H9 (cell line): ENCODE measurements at regions not wholly inside any gene's neighbourhood (a gene's known extent, or its start where the extent isn't known, plus 50 kb on each side); places are given as distances from the start of the nearest gene placed in this dataset.

Source experiments
- DNase-seq: peaks from one replicate; pipeline ENCODE4 v3.0.0-alpha.2; 2017
- H2AFZ ChIP-seq: one replicate; pipeline ENCODE4 v1.6.1; 2013; ENCODE audit warnings: mild to moderate bottlenecking, low read length, control low read depth, moderate library complexity
- H2AK5ac ChIP-seq: 2 replicates; pipeline ENCODE4 v1.6.1; 2013; ENCODE audit warnings: low read length, control low read depth, mixed read lengths; ENCODE audit not compliant: insufficient read length
- H2BK120ac ChIP-seq: one replicate; pipeline ENCODE4 v1.6.1; 2013; ENCODE audit warnings: low read depth, mild to moderate bottlenecking, low read length, control low read depth, inconsistent platforms; ENCODE audit not compliant: poor library complexity, severe bottlenecking
- H2BK12ac ChIP-seq: 2 replicates; pipeline ENCODE4 v1.6.1; 2013; ENCODE audit warnings: low read length, control low read depth, mixed read lengths, low read depth; ENCODE audit not compliant: insufficient read length
- H2BK15ac ChIP-seq: 2 replicates; pipeline ENCODE4 v1.6.1; 2013; ENCODE audit warnings: low read depth, low read length, control low read depth
- H2BK20ac ChIP-seq: one replicate; pipeline ENCODE4 v1.6.1; 2013; ENCODE audit warnings: low read depth, mild to moderate bottlenecking, low read length, control low read depth, inconsistent platforms; ENCODE audit not compliant: poor library complexity, severe bottlenecking
- H2BK5ac ChIP-seq: 2 replicates; pipeline ENCODE4 v1.6.1; 2013; ENCODE audit warnings: low read length, control low read depth, mixed read lengths; ENCODE audit not compliant: insufficient read length
- H3K14ac ChIP-seq: 2 replicates; pipeline ENCODE4 v1.6.1; 2013; ENCODE audit warnings: low read length, control low read depth; ENCODE audit not compliant: insufficient read depth
- H3K18ac ChIP-seq: 2 replicates; pipeline ENCODE4 v1.6.1; 2013; ENCODE audit warnings: low read depth, mild to moderate bottlenecking, mixed read lengths, low read length, control low read depth; ENCODE audit not compliant: insufficient read length
- H3K23ac ChIP-seq: 2 replicates; pipeline ENCODE4 v1.6.1; 2013; ENCODE audit warnings: low read length, control low read depth, mixed read lengths, low read depth; ENCODE audit not compliant: insufficient read length
- H3K23me2 ChIP-seq: 2 replicates; pipeline ENCODE4 v1.6.1; 2013; ENCODE audit warnings: low read depth, mild to moderate bottlenecking, mixed read lengths, low read length, control low read depth; ENCODE audit not compliant: insufficient read length, poor library complexity, severe bottlenecking
- H3K27ac ChIP-seq: 2 replicates; pipeline ENCODE4 v1.5.1; 2013; ENCODE audit warnings: low read length, control low read depth, mixed read lengths, low read depth; ENCODE audit not compliant: insufficient read length
- H3K27me3 ChIP-seq: 2 replicates; pipeline ENCODE4 v1.6.1; 2013; ENCODE audit warnings: low read length, control low read depth, inconsistent platforms; ENCODE audit not compliant: insufficient read depth
- H3K4ac ChIP-seq: 2 replicates; pipeline ENCODE4 v1.6.1; 2013; ENCODE audit warnings: low read depth, mild to moderate bottlenecking, control low read depth, inconsistent platforms, low read length, moderate library complexity
- H3K4me1 ChIP-seq: 2 replicates; pipeline ENCODE4 v1.6.1; 2013; ENCODE audit warnings: low read length, control low read depth, inconsistent platforms; ENCODE audit not compliant: insufficient read depth
- H3K4me2 ChIP-seq: 2 replicates; pipeline ENCODE4 v1.6.1; 2013; ENCODE audit warnings: low read length, control low read depth, mixed read lengths; ENCODE audit not compliant: insufficient read length, insufficient read depth
- H3K56ac ChIP-seq: 2 replicates; pipeline ENCODE4 v1.6.1; 2013; ENCODE audit warnings: low read depth, mild to moderate bottlenecking, mixed read lengths, low read length, control low read depth; ENCODE audit not compliant: insufficient read length
- H3K79me1 ChIP-seq: 2 replicates; pipeline ENCODE4 v1.6.1; 2013; ENCODE audit warnings: low read depth, mild to moderate bottlenecking, moderate library complexity, low read length, control low read depth, inconsistent platforms; ENCODE audit not compliant: insufficient read depth, poor library complexity, severe bottlenecking
- H3K79me2 ChIP-seq: 2 replicates; pipeline ENCODE4 v1.6.1; 2013; ENCODE audit warnings: low read length, control low read depth, inconsistent platforms; ENCODE audit not compliant: insufficient read depth
- H3K9ac ChIP-seq: 2 replicates; pipeline ENCODE4 v1.6.1; 2013; ENCODE audit warnings: low read length, control low read depth, mixed read lengths; ENCODE audit not compliant: insufficient read length; ENCODE audit errors: extremely low read depth
- H3K9me3 ChIP-seq: one replicate; pipeline ENCODE4 v1.6.1; 2013; ENCODE audit warnings: low read depth, low read length, inconsistent platforms; ENCODE audit not compliant: control insufficient read depth
- H3T11ph ChIP-seq: one replicate; pipeline ENCODE4 v1.6.1; 2013; ENCODE audit warnings: mild to moderate bottlenecking, low read length, control low read depth, inconsistent platforms
- H4K20me1 ChIP-seq: one replicate; pipeline ENCODE4 v1.6.1; 2013; ENCODE audit not compliant: control insufficient read depth, insufficient read length, insufficient read depth
- H4K5ac ChIP-seq: 2 replicates; pipeline ENCODE4 v1.6.1; 2013; ENCODE audit warnings: low read depth, mild to moderate bottlenecking, mixed read lengths, low read length, control low read depth; ENCODE audit not compliant: insufficient read length
- H4K8ac ChIP-seq: replicated peaks from 2 replicates; pipeline ENCODE4 v1.6.1; 2013; ENCODE audit warnings: low read length, control low read depth, mixed read lengths, low read depth; ENCODE audit not compliant: insufficient read length
- H4K91ac ChIP-seq: 2 replicates; pipeline ENCODE4 v1.6.1; 2013; ENCODE audit warnings: low read depth, mild to moderate bottlenecking, moderate library complexity, mixed read lengths, low read length, control low read depth; ENCODE audit not compliant: insufficient read length
- H3K27ac Mint-ChIP-seq, 3 experiments: 2 replicates in 2 of 3; 3 replicates in 1 of 3; pipeline ENCODE4 v1.8.0; 2020 to 2021; ENCODE audit warnings: mixed read lengths in 3 of 3, mild to moderate bottlenecking in 1 of 3, moderate library complexity in 1 of 3
- H3K27me3 Mint-ChIP-seq: 2 replicates; pipeline ENCODE4 v1.8.0; 2021; ENCODE audit warnings: low read depth, mild to moderate bottlenecking, moderate library complexity, mixed read lengths
- H3K36me3 Mint-ChIP-seq, 3 experiments: 2 replicates in 2 of 3; 3 replicates in 1 of 3; pipeline ENCODE4 v1.8.0; 2020 to 2021; ENCODE audit warnings: low read depth in 3 of 3, mixed read lengths in 3 of 3; ENCODE audit not compliant: insufficient read depth in 1 of 3
- H3K4me1 Mint-ChIP-seq, 2 experiments: 2 replicates each; pipeline ENCODE4 v1.8.0; 2020; ENCODE audit warnings: mixed read lengths in 2 of 2
- H3K4me3 Mint-ChIP-seq, 2 experiments: 2 replicates in 1 of 2; 3 replicates in 1 of 2; pipeline ENCODE4 v1.8.0; 2020 to 2021; ENCODE audit warnings: mild to moderate bottlenecking in 2 of 2, mixed read lengths in 2 of 2, moderate library complexity in 1 of 2
- H3K9me3 Mint-ChIP-seq, 2 experiments: 2 replicates in 1 of 2; 3 replicates in 1 of 2; pipeline ENCODE4 v1.8.0; 2020; ENCODE audit warnings: mild to moderate bottlenecking in 2 of 2, mixed read lengths in 2 of 2, moderate library complexity in 1 of 2
- CTCF ChIP-seq: fragments of 200-600 bp; sonication (generic); conservative IDR thresholded peaks from 3 replicates; pipeline ENCODE4 v1.8.0; 2021; ENCODE audit warnings: antibody characterized with exemption, mild to moderate bottlenecking
- WGBS: extraction: QIAGEN DNeasy Blood & Tissue Kit; methylation state at CpG from one replicate; pipeline ENCODE4 v1.1.7; 2013; ENCODE audit warnings: missing lambda C conversion rate, low lambda C conversion rate, mixed read lengths; ENCODE audit not compliant: insufficient read length; ENCODE audit errors: extremely low coverage; 5-methylcytosine and 5-hydroxymethylcytosine counted together

GRCh38 chr1:81513796-81514354 lies 286.9 kb upstream of the ADGRL2 start:
- WGBS = no CpG with 5 or more reads among the region's 2 CpGs
- no peak overlapping the region for H4K8ac ChIP-seq

More at GRCh38 chr1:81513796-81514354, 286.9 kb upstream of the ADGRL2 start:
- Histone ChIP-seq H3K79me1 (no peaks in the 10 kb centered on the region), H3K14ac (no peak overlapping the region), H2AK5ac (no peak overlapping the region), H3K4me1 (peaks cover 12% of the 10 kb centered on the region; the same call in 1 of the 2 replicates), H3K23ac (no peak overlapping the region), H3K23me2 (no peaks in the 10 kb centered on the region), H2BK15ac (no peak overlapping the region), H3T11ph (no peak overlapping the region), H4K5ac (no peak overlapping the region), H3K4ac (no peak overlapping the region), H3K27me3 (no peaks in the 10 kb centered on the region), H3K56ac (no peak overlapping the region), H2BK12ac (no peak overlapping the region), H3K27ac (no peak overlapping the region), H3K4me2 (no peak overlapping the region), H4K20me1 (no peaks in the 10 kb centered on the region), H3K18ac (no peak overlapping the region), H3K79me2 (no peaks in the 10 kb centered on the region), H2BK20ac (no peak overlapping the region), H4K91ac (no peak overlapping the region), H2BK120ac (no peak overlapping the region), H3K9me3 (no peaks in the 10 kb centered on the region), H2BK5ac (no peak overlapping the region), H3K9ac (no peak overlapping the region), H2AFZ (no peak overlapping the region)
- Mint-ChIP-seq H3K9me3 (no peaks in the 10 kb centered on the region), H3K36me3 (no peaks in the 10 kb centered on the region), H3K27me3 (no peaks in the 10 kb centered on the region), H3K4me1 (peaks cover 56 to 66% of the 10 kb centered on the region in 2 experiments), H3K27ac (peak overlapping the region; percentile 10 to 31 (median 29); a peak in 5 of 7 replicates), H3K4me3 (no peak overlapping the region)
- no peak for DNase-seq
- TF ChIP-seq CTCF = no peak
